Astrocyte (in vitro differentiated cells and primary cell): ENCODE measurements at regions not wholly inside any gene's neighbourhood (a gene's known extent, or its start where the extent isn't known, plus 50 kb on each side); places are given as distances from the start of the nearest gene placed in this dataset.

Experiments used
- DNase-seq: peaks from one replicate; pipeline ENCODE4 v3.0.0-alpha.2; 2010; ENCODE audit warnings: low read depth
- FAIRE-seq: peaks from 2 replicates; lab custom pipeline; 2011; peaks lifted over from hg19 to GRCh38; lab: Jason Lieb, UNC
- H2AFZ ChIP-seq: 2 replicates; pipeline ENCODE4 v1.6.0; 2012; ENCODE audit warnings: low read depth, low read length, inconsistent platforms
- H3K27ac ChIP-seq: 2 replicates; pipeline ENCODE4 v1.5.1; 2011; ENCODE audit warnings: low read depth, low read length, inconsistent platforms
- H3K27me3 ChIP-seq: 2 replicates; pipeline ENCODE4 v1.6.0; 2011; ENCODE audit warnings: low read length, inconsistent platforms; ENCODE audit not compliant: insufficient read depth
- H3K36me3 ChIP-seq: 2 replicates; pipeline ENCODE4 v1.5.1; 2011; ENCODE audit warnings: low read length, inconsistent platforms; ENCODE audit not compliant: insufficient read depth
- H3K4me1 ChIP-seq: 2 replicates; pipeline ENCODE4 v1.5.1; 2011; ENCODE audit warnings: low read length, inconsistent platforms; ENCODE audit not compliant: insufficient read depth
- H3K4me2 ChIP-seq: 2 replicates; pipeline ENCODE4 v1.6.0; 2012; ENCODE audit warnings: low read length, inconsistent platforms
- H3K4me3 ChIP-seq: 2 replicates; pipeline ENCODE4 v1.5.1; 2011; ENCODE audit warnings: low read depth, mild to moderate bottlenecking, low read length, inconsistent platforms; ENCODE audit not compliant: insufficient read depth
- H3K79me2 ChIP-seq: 2 replicates; pipeline ENCODE4 v1.6.0; 2012; ENCODE audit warnings: mild to moderate bottlenecking, low read length, inconsistent platforms; ENCODE audit not compliant: insufficient read depth
- H3K9ac ChIP-seq: 2 replicates; pipeline ENCODE4 v1.6.0; 2012; ENCODE audit warnings: mild to moderate bottlenecking, low read length, inconsistent platforms
- H3K9me3 ChIP-seq: 2 replicates; pipeline ENCODE4 v1.5.1; 2012; ENCODE audit warnings: low read depth, mild to moderate bottlenecking, low read length, inconsistent platforms; ENCODE audit not compliant: insufficient read depth
- H4K20me1 ChIP-seq: 2 replicates; pipeline ENCODE4 v1.6.0; 2012; ENCODE audit warnings: low read length, inconsistent platforms; ENCODE audit not compliant: insufficient read depth
- H3K27ac Mint-ChIP-seq: one replicate; pipeline ENCODE4 v1.8.0; 2021; ENCODE audit warnings: mild to moderate bottlenecking, mixed read lengths; ENCODE audit not compliant: unreplicated experiment
- H3K27me3 Mint-ChIP-seq: one replicate; pipeline ENCODE4 v1.8.0; 2021; ENCODE audit warnings: low read depth, mixed read lengths; ENCODE audit not compliant: unreplicated experiment
- H3K36me3 Mint-ChIP-seq: one replicate; pipeline ENCODE4 v1.8.0; 2021; ENCODE audit warnings: low read depth, mixed read lengths; ENCODE audit not compliant: unreplicated experiment
- H3K4me1 Mint-ChIP-seq: one replicate; pipeline ENCODE4 v1.8.0; 2021; ENCODE audit warnings: low read depth, mixed read lengths; ENCODE audit not compliant: unreplicated experiment
- H3K4me3 Mint-ChIP-seq: one replicate; pipeline ENCODE4 v1.8.0; 2021; ENCODE audit warnings: mild to moderate bottlenecking, moderate library complexity, mixed read lengths; ENCODE audit not compliant: unreplicated experiment
- H3K9me3 Mint-ChIP-seq: one replicate; pipeline ENCODE4 v1.8.0; 2021; ENCODE audit warnings: mild to moderate bottlenecking, mixed read lengths; ENCODE audit not compliant: unreplicated experiment
- EZH2 ChIP-seq: IDR thresholded peaks from 2 replicates; pipeline ENCODE4 v1.6.1; 2012; ENCODE audit warnings: mild to moderate bottlenecking, low read length, inconsistent platforms; ENCODE audit not compliant: insufficient read depth
- TF ChIP-seq, protein P1 (sequence below): IDR thresholded peaks from 2 replicates; pipeline ENCODE4 v1.5.1; 2011; ENCODE audit warnings: low read depth, mild to moderate bottlenecking, inconsistent platforms, low read length, moderate library complexity; ENCODE audit not compliant: insufficient read depth

DNA sequence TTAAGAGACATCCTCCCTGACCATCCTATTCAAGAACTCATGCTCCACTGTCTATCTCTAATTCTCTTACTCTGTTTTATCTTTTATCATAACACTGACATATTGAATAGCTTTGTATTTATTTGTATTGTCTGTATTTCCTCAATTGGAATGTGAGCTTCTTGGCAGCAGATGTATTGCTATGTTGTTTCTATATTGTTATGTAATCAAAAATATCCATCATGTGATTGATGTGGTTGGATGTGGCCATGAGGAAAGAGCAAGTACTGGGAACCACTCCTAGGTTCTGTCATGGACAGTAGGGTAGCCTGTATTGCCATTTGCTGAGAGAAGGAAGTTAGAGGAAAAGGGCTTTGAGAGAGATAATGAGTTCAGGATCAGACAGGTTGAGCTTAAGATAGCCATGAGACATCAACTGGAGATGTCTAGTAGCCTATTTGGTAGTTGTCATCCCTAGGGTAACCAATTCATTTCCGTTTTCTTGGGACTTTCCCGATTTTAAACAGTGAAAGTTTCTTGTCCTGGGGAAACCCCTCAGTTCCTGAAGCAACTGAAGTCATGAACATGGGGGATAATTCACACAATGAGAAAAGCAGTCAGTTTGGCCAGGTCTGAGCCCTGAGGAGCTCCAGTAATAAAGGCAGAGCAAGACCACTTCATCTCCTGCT, 404.5 kb downstream of the INSC start:
- Mint-ChIP-seq H3K27me3 (no peaks in the 10 kb centered on the region), H3K4me1 (no peaks in the 10 kb centered on the region), H3K4me3 (no peak overlapping the region), H3K9me3 (peaks cover 2% of the 10 kb centered on the region), H3K36me3 (no peaks in the 10 kb centered on the region), H3K27ac (no peak overlapping the region)
- no peaks in the 10 kb centered on the region for H3K9me3 ChIP-seq
- H3K4me3 ChIP-seq = no peak overlapping the region
- no peaks in the 10 kb centered on the region for H3K4me1 ChIP-seq
- no peak overlapping the region for H3K27ac ChIP-seq
- no peak overlapping the region for H2AFZ ChIP-seq
- H3K9ac ChIP-seq = no peak overlapping the region
- no peaks in the 10 kb centered on the region for H4K20me1 ChIP-seq
- FAIRE-seq = no peak
- no peak overlapping the region for H3K4me2 ChIP-seq
- no peak for TF ChIP-seq EZH2
- TF ChIP-seq, protein P1, sequence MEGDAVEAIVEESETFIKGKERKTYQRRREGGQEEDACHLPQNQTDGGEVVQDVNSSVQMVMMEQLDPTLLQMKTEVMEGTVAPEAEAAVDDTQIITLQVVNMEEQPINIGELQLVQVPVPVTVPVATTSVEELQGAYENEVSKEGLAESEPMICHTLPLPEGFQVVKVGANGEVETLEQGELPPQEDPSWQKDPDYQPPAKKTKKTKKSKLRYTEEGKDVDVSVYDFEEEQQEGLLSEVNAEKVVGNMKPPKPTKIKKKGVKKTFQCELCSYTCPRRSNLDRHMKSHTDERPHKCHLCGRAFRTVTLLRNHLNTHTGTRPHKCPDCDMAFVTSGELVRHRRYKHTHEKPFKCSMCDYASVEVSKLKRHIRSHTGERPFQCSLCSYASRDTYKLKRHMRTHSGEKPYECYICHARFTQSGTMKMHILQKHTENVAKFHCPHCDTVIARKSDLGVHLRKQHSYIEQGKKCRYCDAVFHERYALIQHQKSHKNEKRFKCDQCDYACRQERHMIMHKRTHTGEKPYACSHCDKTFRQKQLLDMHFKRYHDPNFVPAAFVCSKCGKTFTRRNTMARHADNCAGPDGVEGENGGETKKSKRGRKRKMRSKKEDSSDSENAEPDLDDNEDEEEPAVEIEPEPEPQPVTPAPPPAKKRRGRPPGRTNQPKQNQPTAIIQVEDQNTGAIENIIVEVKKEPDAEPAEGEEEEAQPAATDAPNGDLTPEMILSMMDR = no peak
- H3K79me2 ChIP-seq = no peaks in the 10 kb centered on the region
- no peaks in the 10 kb centered on the region for H3K27me3 ChIP-seq
- no peaks in the 10 kb centered on the region for H3K36me3 ChIP-seq
- no peak for DNase-seq

DNA sequence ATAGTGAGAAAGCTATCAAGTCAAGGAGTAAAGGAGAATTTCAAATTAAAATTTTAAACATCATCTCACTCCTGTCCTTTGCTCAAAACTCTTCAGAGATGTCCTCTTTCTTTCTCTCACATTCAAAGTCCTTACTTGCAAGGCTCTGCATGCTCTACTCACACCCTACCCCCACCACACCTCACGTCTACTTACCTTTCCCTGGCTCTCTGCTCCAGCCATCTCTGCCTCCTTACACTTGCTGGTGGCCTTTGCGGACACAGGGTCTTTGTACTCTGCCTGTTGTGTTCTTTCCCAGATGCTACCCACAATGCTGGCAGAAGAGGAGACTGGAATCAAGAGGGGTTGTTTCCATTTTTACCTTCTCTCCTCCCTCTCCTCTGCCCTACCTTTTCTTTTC, 405.2 kb downstream of the INSC start:
- Mint-ChIP-seq H3K27ac (no peak overlapping the region), H3K4me3 (no peak overlapping the region), H3K27me3 (no peaks in the 10 kb centered on the region), H3K4me1 (no peaks in the 10 kb centered on the region), H3K36me3 (no peaks in the 10 kb centered on the region), H3K9me3 (peaks cover 2% of the 10 kb centered on the region)
- Histone ChIP-seq H3K9ac (no peak overlapping the region), H3K4me3 (no peak overlapping the region), H3K27me3 (no peaks in the 10 kb centered on the region), H3K27ac (no peak overlapping the region), H4K20me1 (no peaks in the 10 kb centered on the region), H3K79me2 (no peaks in the 10 kb centered on the region), H3K9me3 (no peaks in the 10 kb centered on the region), H3K4me2 (no peak overlapping the region), H3K4me1 (no peaks in the 10 kb centered on the region), H3K36me3 (no peaks in the 10 kb centered on the region), H2AFZ (no peak overlapping the region)
- FAIRE-seq (no peak), DNase-seq (no peak)
- TF ChIP-seq, protein P1 = no peak
- no peak for TF ChIP-seq EZH2

DNA sequence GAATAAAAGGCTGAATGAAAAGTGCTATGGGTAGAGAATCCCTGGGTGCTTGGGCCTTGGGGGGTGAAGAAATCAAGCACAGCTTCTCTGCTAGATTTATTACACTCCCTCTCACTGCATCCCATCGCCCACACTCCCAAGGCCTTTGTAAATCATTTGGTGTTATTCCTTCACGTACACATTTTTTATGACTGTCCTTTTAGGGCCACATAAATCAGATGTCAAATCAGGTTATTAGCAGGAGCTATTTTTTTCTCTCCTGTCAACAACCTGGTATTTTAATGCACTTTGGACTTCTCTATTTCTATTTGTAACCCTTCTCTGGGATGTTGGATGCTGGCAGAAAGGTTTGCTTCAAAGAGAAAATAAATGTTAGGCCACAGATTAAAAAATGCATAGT, 408.8 kb downstream of the INSC start:
- no peak for FAIRE-seq
- Mint-ChIP-seq H3K27me3 (no peaks in the 10 kb centered on the region), H3K9me3 (peaks cover 12% of the 10 kb centered on the region), H3K4me3 (no peak overlapping the region), H3K4me1 (no peaks in the 10 kb centered on the region), H3K27ac (no peak overlapping the region), H3K36me3 (no peaks in the 10 kb centered on the region)
- no peak for TF ChIP-seq EZH2
- TF ChIP-seq, protein P1 = no peak
- H3K27ac ChIP-seq = no peak overlapping the region
- no peak overlapping the region for H3K4me2 ChIP-seq
- H3K4me3 ChIP-seq = no peak overlapping the region
- no peaks in the 10 kb centered on the region for H4K20me1 ChIP-seq
- H3K9me3 ChIP-seq = no peaks in the 10 kb centered on the region
- H3K27me3 ChIP-seq = no peaks in the 10 kb centered on the region
- DNase-seq = no peak
- no peak overlapping the region for H2AFZ ChIP-seq
- no peak overlapping the region for H3K9ac ChIP-seq
- no peaks in the 10 kb centered on the region for H3K4me1 ChIP-seq
- no peaks in the 10 kb centered on the region for H3K79me2 ChIP-seq
- H3K36me3 ChIP-seq = no peaks in the 10 kb centered on the region
